ENCODE measurements at regions not wholly inside any gene's neighbourhood (a gene's known extent, or its start where the extent isn't known, plus 50 kb on each side); places are given as distances from the start of the nearest gene placed in this dataset.

- DNase-seq = no peak
- no peaks in the 10 kb centered on the region for H3K36me3 ChIP-seq
Observed at GRCh38 chr6:122238861-122239260, 160.6 kb upstream of the HSF2 start.

GRCh38 chr6:122246906-122247658 is 152.4 kb upstream of the HSF2 start:
- no peak for TF ChIP-seq CTCF (IDR thresholded peaks at IDR 0.05)
- no peak for TF ChIP-seq POLR2A (IDR thresholded peaks at IDR 0.05)
- 90 to 91% methylated on average over 5 of the region's 5 CpGs for WGBS, 2 donors
- H3K27ac ChIP-seq = no peak overlapping the region
- H3K4me3 ChIP-seq (replicated peaks in 1 of 3) = no peak overlapping the region
- H3K27me3 ChIP-seq = no peaks in the 10 kb centered on the region
- H3K9me3 ChIP-seq = no peaks in the 10 kb centered on the region
- DNase-seq = no peak
- H3K4me1 ChIP-seq = no peaks in the 10 kb centered on the region
- no peaks in the 10 kb centered on the region for H3K36me3 ChIP-seq
- intact Hi-C loops (cut with DNase I) = no loop called here

More at GRCh38 chr6:122238861-122239260, 160.6 kb upstream of the HSF2 start:
- Histone ChIP-seq H3K27me3 (no peaks in the 10 kb centered on the region), H3K27ac (no peak overlapping the region), H3K4me3 (replicated peaks in 1 of 3) (no peak overlapping the region), H3K9me3 (no peaks in the 10 kb centered on the region), H3K4me1 (no peaks in the 10 kb centered on the region)
- intact Hi-C loops (cut with DNase I) = no loop called here
- TF ChIP-seq CTCF (IDR thresholded peaks at IDR 0.05) (no peak), POLR2A (IDR thresholded peaks at IDR 0.05) (no peak)

GRCh38 chr6:122248001-122248669 is 151.3 kb upstream of the HSF2 start:
- WGBS, 2 donors = 94% methylated on average over 5 of the region's 7 CpGs
- DNase-seq = no peak
- Histone ChIP-seq H3K9me3 (no peaks in the 10 kb centered on the region), H3K36me3 (no peaks in the 10 kb centered on the region), H3K4me1 (no peaks in the 10 kb centered on the region), H3K27me3 (no peaks in the 10 kb centered on the region), H3K27ac (no peak overlapping the region), H3K4me3 (replicated peaks in 1 of 3) (no peak overlapping the region)
- TF ChIP-seq CTCF (IDR thresholded peaks at IDR 0.05) = no peak
- no peak for TF ChIP-seq POLR2A (IDR thresholded peaks at IDR 0.05)
- intact Hi-C loops (cut with DNase I) = no loop called here

- Histone ChIP-seq H3K9me3 (no peaks in the 10 kb centered on the region), H3K4me1 (no peaks in the 10 kb centered on the region), H3K4me3 (replicated peaks in 1 of 3) (no peak overlapping the region), H3K27ac (no peak overlapping the region), H3K36me3 (no peaks in the 10 kb centered on the region), H3K27me3 (no peaks in the 10 kb centered on the region)
- TF ChIP-seq CTCF (IDR thresholded peaks at IDR 0.05) = no peak
- no peak for TF ChIP-seq POLR2A (IDR thresholded peaks at IDR 0.05)
- no peak for DNase-seq
- 36 to 61% methylated on average over 1 of the region's 1 CpG for WGBS, 2 donors
- intact Hi-C loops (cut with DNase I) = no loop called here
Observed at GRCh38 chr6:122248844-122249243, 150.6 kb upstream of the HSF2 start.

- DNase-seq = no peak
- Histone ChIP-seq H3K4me1 (no peaks in the 10 kb centered on the region), H3K27ac (no peak overlapping the region), H3K27me3 (no peaks in the 10 kb centered on the region), H3K36me3 (no peaks in the 10 kb centered on the region), H3K9me3 (no peaks in the 10 kb centered on the region), H3K4me3 (replicated peaks in 1 of 3) (no peak overlapping the region)
- intact Hi-C loops (cut with DNase I) = no loop called here
- WGBS, 2 donors = 81 to 86% methylated on average over 3 of the region's 3 CpGs
- TF ChIP-seq CTCF (IDR thresholded peaks at IDR 0.05) (no peak), POLR2A (IDR thresholded peaks at IDR 0.05) (no peak)
Observed at GRCh38 chr6:122258839-122259238, 140.6 kb upstream of the HSF2 start.

All from thyroid gland (tissue), 4 donors.